ENCODE measurements at regions not wholly inside any gene's neighbourhood (a gene's known extent, or its start where the extent isn't known, plus 50 kb on each side); places are given as distances from the start of the nearest gene placed in this dataset.
"Not testable (repeated sequence)": the region's sequence is repeated elsewhere in the genome, so short reads cannot be mapped to it uniquely, and the experiment has no call there.

DNA sequence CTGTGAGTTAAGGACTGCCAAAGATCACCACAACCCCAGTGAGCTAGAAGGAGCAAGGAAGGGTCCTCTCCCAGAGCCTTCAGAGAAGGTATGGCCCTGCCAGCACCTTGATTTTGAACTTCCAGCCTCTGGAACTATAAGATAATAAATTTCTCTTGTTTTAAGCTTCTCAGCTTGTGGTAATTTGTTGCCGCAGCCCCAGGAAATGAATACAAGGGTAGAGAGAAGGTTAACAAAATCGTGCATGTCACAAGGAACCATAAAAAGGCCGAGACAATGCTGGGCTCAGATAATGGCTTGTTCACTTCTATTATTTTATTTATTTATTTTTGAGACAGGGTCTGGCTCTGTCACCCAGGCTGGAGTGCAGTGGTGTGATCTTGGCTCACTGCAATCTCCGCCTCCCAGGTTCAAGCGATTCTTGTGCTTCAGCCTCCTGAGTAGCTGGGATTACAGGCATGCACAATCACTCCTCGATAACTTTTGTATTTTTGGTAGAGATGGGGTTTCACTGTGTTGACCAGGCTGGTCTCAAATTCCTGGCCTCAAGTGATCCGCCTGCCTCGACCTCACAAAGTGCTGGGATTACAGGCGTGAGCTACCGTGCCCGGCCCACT, 71.5 kb downstream of the WSB1 start:
- H3K4me3 ChIP-seq; DNase-seq (ENCODE audit: low spot score in 2 of 2); H3K9me3 ChIP-seq; H3K36me3 ChIP-seq; H3K4me1 ChIP-seq; H3K27ac ChIP-seq; H3K27me3 ChIP-seq: not testable (repeated sequence)
- 90 to 92% methylated on average over 11 of the region's 11 CpGs for WGBS, 2 donors

- Histone ChIP-seq H3K27me3 (no peaks in the 10 kb centered on the region), H3K36me3 (no peaks in the 10 kb centered on the region), H3K4me3 (no peak overlapping the region), H3K4me1 (peaks cover 0 to 6% (median 3%) of the 10 kb centered on the region in 4 donors), H3K27ac (no peak overlapping the region), H3K9me3 (peaks cover 0 to 10% (median 2%) of the 10 kb centered on the region in 4 donors)
- TF ChIP-seq POLR2A (IDR thresholded peaks at IDR 0.05) (no peak), EP300 (IDR thresholded peaks at IDR 0.05) (no peak)
- TF ChIP-seq, protein P1, sequence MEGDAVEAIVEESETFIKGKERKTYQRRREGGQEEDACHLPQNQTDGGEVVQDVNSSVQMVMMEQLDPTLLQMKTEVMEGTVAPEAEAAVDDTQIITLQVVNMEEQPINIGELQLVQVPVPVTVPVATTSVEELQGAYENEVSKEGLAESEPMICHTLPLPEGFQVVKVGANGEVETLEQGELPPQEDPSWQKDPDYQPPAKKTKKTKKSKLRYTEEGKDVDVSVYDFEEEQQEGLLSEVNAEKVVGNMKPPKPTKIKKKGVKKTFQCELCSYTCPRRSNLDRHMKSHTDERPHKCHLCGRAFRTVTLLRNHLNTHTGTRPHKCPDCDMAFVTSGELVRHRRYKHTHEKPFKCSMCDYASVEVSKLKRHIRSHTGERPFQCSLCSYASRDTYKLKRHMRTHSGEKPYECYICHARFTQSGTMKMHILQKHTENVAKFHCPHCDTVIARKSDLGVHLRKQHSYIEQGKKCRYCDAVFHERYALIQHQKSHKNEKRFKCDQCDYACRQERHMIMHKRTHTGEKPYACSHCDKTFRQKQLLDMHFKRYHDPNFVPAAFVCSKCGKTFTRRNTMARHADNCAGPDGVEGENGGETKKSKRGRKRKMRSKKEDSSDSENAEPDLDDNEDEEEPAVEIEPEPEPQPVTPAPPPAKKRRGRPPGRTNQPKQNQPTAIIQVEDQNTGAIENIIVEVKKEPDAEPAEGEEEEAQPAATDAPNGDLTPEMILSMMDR (IDR thresholded peaks at IDR 0.05) = no peak
- no peak for DNase-seq (ENCODE audit: low spot score in 2 of 2)
- WGBS, 2 donors = 81 to 82% methylated on average over 5 of the region's 5 CpGs
Observed at GRCh38 chr17:27366437-27366836, 72.5 kb downstream of the WSB1 start.

DNA sequence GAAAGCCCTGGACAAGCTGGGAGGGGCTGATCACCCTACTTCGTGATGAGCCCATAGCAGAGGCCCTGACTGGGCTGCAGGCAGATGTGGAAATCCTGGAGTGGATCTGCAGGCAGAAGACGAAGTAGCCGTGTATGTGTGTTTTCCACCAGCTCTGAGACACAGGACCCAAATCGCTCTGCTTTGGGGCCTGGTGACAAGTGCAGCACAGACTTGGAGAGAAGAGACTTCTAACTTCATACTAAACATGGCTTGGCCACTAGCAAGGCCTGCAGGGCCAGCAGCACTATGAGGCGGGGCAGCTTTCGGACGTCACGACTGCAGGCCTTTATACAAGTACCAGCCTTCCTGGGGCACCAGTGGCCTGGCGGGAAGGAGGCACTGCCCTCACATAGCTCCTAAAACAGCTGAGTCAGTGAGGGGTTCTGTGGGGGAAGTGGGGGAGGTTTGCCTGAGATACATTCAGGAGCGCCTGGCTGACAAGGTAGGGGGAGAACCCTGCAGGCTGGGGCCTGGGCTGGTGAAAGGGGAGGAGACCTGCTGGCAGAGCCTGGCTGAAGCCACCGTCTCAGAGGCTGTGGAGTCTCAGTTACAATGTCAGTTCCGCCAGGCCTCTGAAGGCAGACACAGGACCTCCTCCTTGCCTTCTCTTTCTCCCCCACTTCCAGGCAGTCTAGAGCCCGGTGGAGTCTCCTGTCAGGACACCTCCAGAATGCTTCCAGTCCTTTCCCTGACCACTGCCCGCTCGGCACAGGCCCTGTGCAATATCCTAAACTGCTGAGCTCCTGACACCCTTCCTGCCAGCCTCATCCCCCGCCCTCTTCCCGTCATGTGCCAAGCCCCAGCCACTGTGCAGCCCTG, 73.4 kb downstream of the WSB1 start:
- no peak for DNase-seq (ENCODE audit: low spot score in 2 of 2)

DNA sequence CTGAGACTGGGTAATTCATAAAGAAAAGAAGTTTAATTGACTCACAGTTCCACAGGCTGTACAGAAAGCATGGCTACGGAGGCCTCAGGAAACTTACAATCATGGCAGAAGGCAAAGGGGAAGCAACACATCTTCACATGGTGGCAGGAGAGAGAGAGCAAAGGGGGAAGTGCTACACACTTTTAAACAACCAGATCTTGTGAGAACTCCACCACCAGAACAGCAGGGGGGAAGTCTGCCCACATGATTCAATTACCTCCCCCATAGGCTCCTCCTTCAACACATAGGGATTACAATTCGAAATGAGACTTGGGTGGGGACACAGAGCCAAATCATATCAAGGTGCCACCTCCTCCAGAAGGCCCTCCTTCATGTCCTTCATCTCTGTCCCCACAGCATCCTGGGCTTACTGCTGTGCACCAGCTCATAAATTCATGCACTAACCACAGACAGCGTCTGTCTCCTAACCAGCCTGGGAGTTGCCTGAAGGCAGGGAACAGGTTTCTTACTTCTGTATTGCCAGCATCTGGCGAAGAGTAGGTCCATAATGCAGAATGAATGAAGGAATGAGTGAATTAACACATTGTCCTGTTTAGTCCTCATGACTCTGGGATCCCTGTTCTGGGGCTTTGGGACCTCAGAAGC, 74.4 kb downstream of the WSB1 start:
- H3K4me3 ChIP-seq = no peak overlapping the region
- no peak for DNase-seq (ENCODE audit: low spot score in 2 of 2)
- no peaks in the 10 kb centered on the region for H3K36me3 ChIP-seq
- no peak overlapping the region for H3K27ac ChIP-seq
- no peak for TF ChIP-seq EP300 (IDR thresholded peaks at IDR 0.05)
- TF ChIP-seq, protein P1 (IDR thresholded peaks at IDR 0.05) = no peak
- TF ChIP-seq POLR2A (IDR thresholded peaks at IDR 0.05) = no peak
- peaks cover 0 to 6% (median 3%) of the 10 kb centered on the region in 4 donors for H3K4me1 ChIP-seq
- peaks cover 0 to 13% (median 2%) of the 10 kb centered on the region in 4 donors for H3K9me3 ChIP-seq
- 81 to 86% methylated on average over 4 of the region's 4 CpGs for WGBS, 2 donors
- H3K27me3 ChIP-seq = no peaks in the 10 kb centered on the region

More for the DNA sequence above, 73.4 kb downstream of the WSB1 start:
- Histone ChIP-seq H3K27me3 (no peaks in the 10 kb centered on the region), H3K36me3 (no peaks in the 10 kb centered on the region), H3K9me3 (peaks cover 0 to 13% (median 2%) of the 10 kb centered on the region in 4 donors), H3K4me1 (peaks cover 0 to 6% (median 3%) of the 10 kb centered on the region in 4 donors), H3K27ac (no peak overlapping the region), H3K4me3 (no peak overlapping the region)
- 84 to 85% methylated on average over 15 to 17 of the region's 17 CpGs for WGBS, 2 donors
- TF ChIP-seq, protein P1 (IDR thresholded peaks at IDR 0.05) = no peak
- TF ChIP-seq EP300 (IDR thresholded peaks at IDR 0.05) = no peak
- no peak for TF ChIP-seq POLR2A (IDR thresholded peaks at IDR 0.05)

DNA sequence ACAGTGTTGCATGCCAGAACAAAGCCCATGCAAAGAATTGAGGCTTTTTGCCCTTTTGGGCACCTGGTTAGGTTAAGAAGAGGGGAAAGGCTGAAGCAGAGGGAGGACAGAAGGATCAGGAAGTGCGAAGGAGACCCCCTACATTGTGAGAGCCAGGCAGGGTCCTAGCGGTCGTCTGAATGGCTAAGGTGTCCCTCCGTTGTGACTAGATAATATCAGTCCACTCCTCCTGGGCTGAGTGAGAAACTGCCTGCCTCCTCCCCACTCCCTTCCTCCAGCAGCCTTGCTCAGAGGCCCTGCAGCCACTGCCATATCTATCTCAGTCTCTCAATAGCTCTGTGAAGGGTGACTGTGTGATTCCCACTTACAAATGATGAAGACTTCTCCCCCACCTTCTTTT, 75.1 kb downstream of the WSB1 start:
- H3K9me3 ChIP-seq = peaks cover 0 to 17% (median 2%) of the 10 kb centered on the region in 4 donors
- H3K36me3 ChIP-seq = no peaks in the 10 kb centered on the region
- no peaks in the 10 kb centered on the region for H3K27me3 ChIP-seq
- H3K4me3 ChIP-seq = no peak overlapping the region
- DNase-seq (ENCODE audit: low spot score in 2 of 2) = no peak
- 78 to 79% methylated on average over 4 of the region's 4 CpGs for WGBS, 2 donors
- H3K4me1 ChIP-seq = peaks cover 0 to 4% (median 2%) of the 10 kb centered on the region in 4 donors
- no peak overlapping the region for H3K27ac ChIP-seq
- TF ChIP-seq, protein P1 (IDR thresholded peaks at IDR 0.05) = no peak
- no peak for TF ChIP-seq EP300 (IDR thresholded peaks at IDR 0.05)
- TF ChIP-seq POLR2A (IDR thresholded peaks at IDR 0.05) = no peak

Measured in tibial nerve (tissue), 4 donors.